ENCODE measurements at regions not wholly inside any gene's neighbourhood (a gene's known extent, or its start where the extent isn't known, plus 50 kb on each side); places are given as distances from the start of the nearest gene placed in this dataset.

DNA sequence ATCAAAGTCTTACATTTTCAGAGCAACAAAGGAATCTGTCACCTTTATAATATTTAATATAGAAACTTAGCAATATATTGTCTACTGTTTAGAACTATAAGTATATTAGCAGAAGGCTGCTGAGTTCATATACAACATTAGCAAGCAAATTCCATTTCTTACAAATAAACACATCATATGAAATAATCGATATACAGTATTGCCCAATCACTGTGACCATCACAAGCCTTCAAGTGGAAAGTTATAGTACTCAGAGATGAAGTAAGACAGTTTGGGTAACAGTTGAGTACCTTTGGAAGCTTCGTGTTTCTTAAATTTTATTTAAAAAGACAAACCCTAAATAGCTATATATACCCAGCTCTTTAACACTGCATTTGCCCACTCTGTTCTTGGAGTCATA, 135.2 kb upstream of the IRX1 start (continued):
- TF ChIP-seq REST (IDR thresholded peaks at IDR 0.05; ENCODE audit: unreplicated experiment): no peak
- no peak for TF ChIP-seq ZNF114 (CRISPR knock-in tag; IDR thresholded peaks at IDR 0.05)
- TF ChIP-seq NANOG (IDR thresholded peaks at IDR 0.05; ENCODE audit: borderline replicate concordance): no peak
- TF ChIP-seq POLR2AphosphoS5 (IDR thresholded peaks at IDR 0.05; ENCODE audit: low read depth): no peak
- TF ChIP-seq STAT1 (IDR thresholded peaks at IDR 0.05; ENCODE audit: unreplicated experiment): no peak
- TF ChIP-seq EZH2phosphoT487 (IDR thresholded peaks at IDR 0.05; ENCODE audit: unreplicated experiment): no peak
- no peak for TF ChIP-seq EZH2 (IDR thresholded peaks at IDR 0.05; ENCODE audit: low read depth, unreplicated experiment)

GRCh38 chr5:3456121-3456681, 139.4 kb upstream of the IRX1 start:
- Histone ChIP-seq H3K36me3 (ENCODE audit: insufficient read depth) (no peaks in the 10 kb centered on the region), H4K20me1 (replicated peaks; ENCODE audit: insufficient read depth) (no peaks in the 10 kb centered on the region), H3K4me3 (no peak overlapping the region), H3F3A (replicated peaks; ENCODE audit: low read depth) (no peaks in the 10 kb centered on the region), H2AFZ (no peak overlapping the region), H3K79me2 (replicated peaks; ENCODE audit: insufficient read depth) (no peaks in the 10 kb centered on the region), H3K9me2 (ENCODE audit: insufficient read depth) (no peaks in the 10 kb centered on the region; the same call in 1 of the 2 replicates), H3K27me3 (ENCODE audit: insufficient read depth) (no peaks in the 10 kb centered on the region), H3K27ac (ENCODE audit: low read depth) (no peak overlapping the region), H3K4me1 (ENCODE audit: insufficient read depth) (no peaks in the 10 kb centered on the region), H3K4me2 (no peak overlapping the region)
- DNase-seq (ENCODE audit: low spot score) (no peak), ATAC-seq (no peak)
- peaks cover 9% of the 10 kb centered on the region for H3K27me3 Mint-ChIP-seq (ENCODE audit: insufficient read depth, low read depth, poor library complexity)
- H3K9me3 Mint-ChIP-seq: peaks cover 9% of the 10 kb centered on the region
- no peak overlapping the region for H3K4me3 Mint-ChIP-seq
- H3K4me1 Mint-ChIP-seq: no peaks in the 10 kb centered on the region
- H3K27ac Mint-ChIP-seq: no peak overlapping the region
- no peaks in the 10 kb centered on the region for H3K36me3 Mint-ChIP-seq (ENCODE audit: low read depth)
- TF ChIP-seq, protein P1, sequence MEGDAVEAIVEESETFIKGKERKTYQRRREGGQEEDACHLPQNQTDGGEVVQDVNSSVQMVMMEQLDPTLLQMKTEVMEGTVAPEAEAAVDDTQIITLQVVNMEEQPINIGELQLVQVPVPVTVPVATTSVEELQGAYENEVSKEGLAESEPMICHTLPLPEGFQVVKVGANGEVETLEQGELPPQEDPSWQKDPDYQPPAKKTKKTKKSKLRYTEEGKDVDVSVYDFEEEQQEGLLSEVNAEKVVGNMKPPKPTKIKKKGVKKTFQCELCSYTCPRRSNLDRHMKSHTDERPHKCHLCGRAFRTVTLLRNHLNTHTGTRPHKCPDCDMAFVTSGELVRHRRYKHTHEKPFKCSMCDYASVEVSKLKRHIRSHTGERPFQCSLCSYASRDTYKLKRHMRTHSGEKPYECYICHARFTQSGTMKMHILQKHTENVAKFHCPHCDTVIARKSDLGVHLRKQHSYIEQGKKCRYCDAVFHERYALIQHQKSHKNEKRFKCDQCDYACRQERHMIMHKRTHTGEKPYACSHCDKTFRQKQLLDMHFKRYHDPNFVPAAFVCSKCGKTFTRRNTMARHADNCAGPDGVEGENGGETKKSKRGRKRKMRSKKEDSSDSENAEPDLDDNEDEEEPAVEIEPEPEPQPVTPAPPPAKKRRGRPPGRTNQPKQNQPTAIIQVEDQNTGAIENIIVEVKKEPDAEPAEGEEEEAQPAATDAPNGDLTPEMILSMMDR (conservative IDR thresholded peaks at IDR 0.05; ENCODE audit: low read depth in 2 of 2): no peak
- TF ChIP-seq NANOG (IDR thresholded peaks at IDR 0.05; ENCODE audit: borderline replicate concordance): no peak
- TF ChIP-seq EZH2phosphoT487 (IDR thresholded peaks at IDR 0.05; ENCODE audit: unreplicated experiment): no peak
- TF ChIP-seq, protein P2, sequence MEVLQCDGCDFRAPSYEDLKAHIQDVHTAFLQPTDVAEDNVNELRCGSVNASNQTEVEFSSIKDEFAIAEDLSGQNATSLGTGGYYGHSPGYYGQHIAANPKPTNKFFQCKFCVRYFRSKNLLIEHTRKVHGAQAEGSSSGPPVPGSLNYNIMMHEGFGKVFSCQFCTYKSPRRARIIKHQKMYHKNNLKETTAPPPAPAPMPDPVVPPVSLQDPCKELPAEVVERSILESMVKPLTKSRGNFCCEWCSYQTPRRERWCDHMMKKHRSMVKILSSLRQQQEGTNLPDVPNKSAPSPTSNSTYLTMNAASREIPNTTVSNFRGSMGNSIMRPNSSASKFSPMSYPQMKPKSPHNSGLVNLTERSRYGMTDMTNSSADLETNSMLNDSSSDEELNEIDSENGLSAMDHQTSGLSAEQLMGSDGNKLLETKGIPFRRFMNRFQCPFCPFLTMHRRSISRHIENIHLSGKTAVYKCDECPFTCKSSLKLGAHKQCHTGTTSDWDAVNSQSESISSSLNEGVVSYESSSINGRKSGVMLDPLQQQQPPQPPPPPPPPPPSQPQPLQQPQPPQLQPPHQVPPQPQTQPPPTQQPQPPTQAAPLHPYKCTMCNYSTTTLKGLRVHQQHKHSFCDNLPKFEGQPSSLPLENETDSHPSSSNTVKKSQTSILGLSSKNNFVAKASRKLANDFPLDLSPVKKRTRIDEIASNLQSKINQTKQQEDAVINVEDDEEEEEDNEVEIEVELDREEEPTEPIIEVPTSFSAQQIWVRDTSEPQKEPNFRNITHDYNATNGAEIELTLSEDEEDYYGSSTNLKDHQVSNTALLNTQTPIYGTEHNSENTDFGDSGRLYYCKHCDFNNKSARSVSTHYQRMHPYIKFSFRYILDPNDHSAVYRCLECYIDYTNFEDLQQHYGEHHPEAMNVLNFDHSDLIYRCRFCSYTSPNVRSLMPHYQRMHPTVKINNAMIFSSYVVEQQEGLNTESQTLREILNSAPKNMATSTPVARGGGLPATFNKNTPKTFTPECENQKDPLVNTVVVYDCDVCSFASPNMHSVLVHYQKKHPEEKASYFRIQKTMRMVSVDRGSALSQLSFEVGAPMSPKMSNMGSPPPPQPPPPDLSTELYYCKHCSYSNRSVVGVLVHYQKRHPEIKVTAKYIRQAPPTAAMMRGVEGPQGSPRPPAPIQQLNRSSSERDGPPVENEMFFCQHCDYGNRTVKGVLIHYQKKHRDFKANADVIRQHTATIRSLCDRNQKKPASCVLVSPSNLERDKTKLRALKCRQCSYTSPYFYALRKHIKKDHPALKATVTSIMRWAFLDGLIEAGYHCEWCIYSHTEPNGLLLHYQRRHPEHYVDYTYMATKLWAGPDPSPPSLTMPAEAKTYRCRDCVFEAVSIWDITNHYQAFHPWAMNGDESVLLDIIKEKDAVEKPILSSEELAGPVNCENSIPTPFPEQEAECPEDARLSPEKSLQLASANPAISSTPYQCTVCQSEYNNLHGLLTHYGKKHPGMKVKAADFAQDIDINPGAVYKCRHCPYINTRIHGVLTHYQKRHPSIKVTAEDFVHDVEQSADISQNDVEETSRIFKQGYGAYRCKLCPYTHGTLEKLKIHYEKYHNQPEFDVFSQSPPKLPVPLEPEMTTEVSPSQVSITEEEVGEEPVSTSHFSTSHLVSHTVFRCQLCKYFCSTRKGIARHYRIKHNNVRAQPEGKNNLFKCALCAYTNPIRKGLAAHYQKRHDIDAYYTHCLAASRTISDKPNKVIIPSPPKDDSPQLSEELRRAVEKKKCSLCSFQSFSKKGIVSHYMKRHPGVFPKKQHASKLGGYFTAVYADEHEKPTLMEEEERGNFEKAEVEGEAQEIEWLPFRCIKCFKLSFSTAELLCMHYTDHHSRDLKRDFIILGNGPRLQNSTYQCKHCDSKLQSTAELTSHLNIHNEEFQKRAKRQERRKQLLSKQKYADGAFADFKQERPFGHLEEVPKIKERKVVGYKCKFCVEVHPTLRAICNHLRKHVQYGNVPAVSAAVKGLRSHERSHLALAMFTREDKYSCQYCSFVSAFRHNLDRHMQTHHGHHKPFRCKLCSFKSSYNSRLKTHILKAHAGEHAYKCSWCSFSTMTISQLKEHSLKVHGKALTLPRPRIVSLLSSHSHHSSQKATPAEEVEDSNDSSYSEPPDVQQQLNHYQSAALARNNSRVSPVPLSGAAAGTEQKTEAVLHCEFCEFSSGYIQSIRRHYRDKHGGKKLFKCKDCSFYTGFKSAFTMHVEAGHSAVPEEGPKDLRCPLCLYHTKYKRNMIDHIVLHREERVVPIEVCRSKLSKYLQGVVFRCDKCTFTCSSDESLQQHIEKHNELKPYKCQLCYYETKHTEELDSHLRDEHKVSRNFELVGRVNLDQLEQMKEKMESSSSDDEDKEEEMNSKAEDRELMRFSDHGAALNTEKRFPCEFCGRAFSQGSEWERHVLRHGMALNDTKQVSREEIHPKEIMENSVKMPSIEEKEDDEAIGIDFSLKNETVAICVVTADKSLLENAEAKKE (CRISPR knock-in tag; IDR thresholded peaks at IDR 0.05): no peak
- no peak for TF ChIP-seq REST (IDR thresholded peaks at IDR 0.05; ENCODE audit: unreplicated experiment)
- no peak for TF ChIP-seq STAT1 (IDR thresholded peaks at IDR 0.05; ENCODE audit: unreplicated experiment)
- no peak for TF ChIP-seq ZNF114 (CRISPR knock-in tag; IDR thresholded peaks at IDR 0.05)
